ENCODE measurements at regions not wholly inside any gene's neighbourhood (a gene's known extent, or its start where the extent isn't known, plus 50 kb on each side); places are given as distances from the start of the nearest gene placed in this dataset.

GRCh38 chr6:11428895-11429294, 108.7 kb upstream of the TMEM170B start:
- TF ChIP-seq TEAD4 (IDR thresholded peaks at IDR 0.05; ENCODE audit: borderline replicate concordance, insufficient read depth) (no peak), RAD21 (IDR thresholded peaks at IDR 0.05; ENCODE audit: low read length) (no peak), RFX5 (IDR thresholded peaks at IDR 0.05; ENCODE audit: low read length) (no peak), REST (IDR thresholded peaks at IDR 0.05; ENCODE audit: low read depth, low read length) (no peak), YY1 (IDR thresholded peaks at IDR 0.05; ENCODE audit: low read depth) (no peak), EZH2phosphoT487 (IDR thresholded peaks at IDR 0.05; ENCODE audit: borderline replicate concordance, low read depth) (no peak), MXI1 (IDR thresholded peaks at IDR 0.05; ENCODE audit: low read depth, low read length) (no peak)
- TF ChIP-seq, protein P1, sequence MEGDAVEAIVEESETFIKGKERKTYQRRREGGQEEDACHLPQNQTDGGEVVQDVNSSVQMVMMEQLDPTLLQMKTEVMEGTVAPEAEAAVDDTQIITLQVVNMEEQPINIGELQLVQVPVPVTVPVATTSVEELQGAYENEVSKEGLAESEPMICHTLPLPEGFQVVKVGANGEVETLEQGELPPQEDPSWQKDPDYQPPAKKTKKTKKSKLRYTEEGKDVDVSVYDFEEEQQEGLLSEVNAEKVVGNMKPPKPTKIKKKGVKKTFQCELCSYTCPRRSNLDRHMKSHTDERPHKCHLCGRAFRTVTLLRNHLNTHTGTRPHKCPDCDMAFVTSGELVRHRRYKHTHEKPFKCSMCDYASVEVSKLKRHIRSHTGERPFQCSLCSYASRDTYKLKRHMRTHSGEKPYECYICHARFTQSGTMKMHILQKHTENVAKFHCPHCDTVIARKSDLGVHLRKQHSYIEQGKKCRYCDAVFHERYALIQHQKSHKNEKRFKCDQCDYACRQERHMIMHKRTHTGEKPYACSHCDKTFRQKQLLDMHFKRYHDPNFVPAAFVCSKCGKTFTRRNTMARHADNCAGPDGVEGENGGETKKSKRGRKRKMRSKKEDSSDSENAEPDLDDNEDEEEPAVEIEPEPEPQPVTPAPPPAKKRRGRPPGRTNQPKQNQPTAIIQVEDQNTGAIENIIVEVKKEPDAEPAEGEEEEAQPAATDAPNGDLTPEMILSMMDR (IDR thresholded peaks at IDR 0.05): no peak
- TF ChIP-seq, protein P2, sequence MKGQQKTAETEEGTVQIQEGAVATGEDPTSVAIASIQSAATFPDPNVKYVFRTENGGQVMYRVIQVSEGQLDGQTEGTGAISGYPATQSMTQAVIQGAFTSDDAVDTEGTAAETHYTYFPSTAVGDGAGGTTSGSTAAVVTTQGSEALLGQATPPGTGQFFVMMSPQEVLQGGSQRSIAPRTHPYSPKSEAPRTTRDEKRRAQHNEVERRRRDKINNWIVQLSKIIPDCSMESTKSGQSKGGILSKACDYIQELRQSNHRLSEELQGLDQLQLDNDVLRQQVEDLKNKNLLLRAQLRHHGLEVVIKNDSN (IDR thresholded peaks at IDR 0.05; ENCODE audit: borderline replicate concordance, low read depth): no peak
- TF ChIP-seq, protein P3, sequence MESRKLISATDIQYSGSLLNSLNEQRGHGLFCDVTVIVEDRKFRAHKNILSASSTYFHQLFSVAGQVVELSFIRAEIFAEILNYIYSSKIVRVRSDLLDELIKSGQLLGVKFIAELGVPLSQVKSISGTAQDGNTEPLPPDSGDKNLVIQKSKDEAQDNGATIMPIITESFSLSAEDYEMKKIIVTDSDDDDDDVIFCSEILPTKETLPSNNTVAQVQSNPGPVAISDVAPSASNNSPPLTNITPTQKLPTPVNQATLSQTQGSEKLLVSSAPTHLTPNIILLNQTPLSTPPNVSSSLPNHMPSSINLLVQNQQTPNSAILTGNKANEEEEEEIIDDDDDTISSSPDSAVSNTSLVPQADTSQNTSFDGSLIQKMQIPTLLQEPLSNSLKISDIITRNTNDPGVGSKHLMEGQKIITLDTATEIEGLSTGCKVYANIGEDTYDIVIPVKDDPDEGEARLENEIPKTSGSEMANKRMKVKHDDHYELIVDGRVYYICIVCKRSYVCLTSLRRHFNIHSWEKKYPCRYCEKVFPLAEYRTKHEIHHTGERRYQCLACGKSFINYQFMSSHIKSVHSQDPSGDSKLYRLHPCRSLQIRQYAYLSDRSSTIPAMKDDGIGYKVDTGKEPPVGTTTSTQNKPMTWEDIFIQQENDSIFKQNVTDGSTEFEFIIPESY (IDR thresholded peaks at IDR 0.05; ENCODE audit: borderline replicate concordance, low read depth): no peak
